Cardiac septum (tissue), 1 donor: ENCODE measurements at regions not wholly inside any gene's neighbourhood (a gene's known extent, or its start where the extent isn't known, plus 50 kb on each side); places are given as distances from the start of the nearest gene placed in this dataset.
"Not testable (repeated sequence)": the region's sequence is repeated elsewhere in the genome, so short reads cannot be mapped to it uniquely, and the experiment has no call there.

ENCODE experiments used
- DNase-seq: peaks from one replicate; pipeline ENCODE4 v3.0.0-alpha.2; 2020; ENCODE audit warnings: low spot score
- intact Hi-C: fragments of 100-400 bp; cut with DNase I; formaldehyde crosslinking; loops from one replicate; pipeline ENCODE4 v1.14.0; 2022
- donor health status: DM: no; HTN: no; CAD: no.

DNA sequence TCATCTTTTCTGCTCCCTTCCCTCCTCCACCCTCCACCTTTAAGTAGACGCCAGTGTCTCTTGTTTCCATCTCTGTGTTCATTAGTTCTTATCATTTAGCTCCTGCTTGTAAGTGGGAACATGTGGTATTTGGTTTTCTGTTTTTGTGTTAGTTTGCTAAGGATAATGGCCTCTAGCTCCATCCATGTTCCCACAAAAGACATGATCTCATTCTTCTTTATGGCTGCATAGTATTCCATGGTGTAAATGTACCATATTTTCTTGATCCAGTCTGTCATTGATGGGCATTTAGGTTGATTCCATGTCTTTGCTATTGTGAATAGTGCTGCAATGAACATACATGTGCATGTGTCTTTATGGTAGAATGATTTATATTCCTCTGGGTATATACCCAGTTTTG is 236.5 kb downstream of the SOCS6 start:
- intact Hi-C loops, DNase-seq: not testable (repeated sequence)

GRCh38 chr18:70523792-70524182 is 234.9 kb downstream of the SOCS6 start:
- DNase-seq, result no peak
- intact Hi-C loops, result no loop called here

DNA sequence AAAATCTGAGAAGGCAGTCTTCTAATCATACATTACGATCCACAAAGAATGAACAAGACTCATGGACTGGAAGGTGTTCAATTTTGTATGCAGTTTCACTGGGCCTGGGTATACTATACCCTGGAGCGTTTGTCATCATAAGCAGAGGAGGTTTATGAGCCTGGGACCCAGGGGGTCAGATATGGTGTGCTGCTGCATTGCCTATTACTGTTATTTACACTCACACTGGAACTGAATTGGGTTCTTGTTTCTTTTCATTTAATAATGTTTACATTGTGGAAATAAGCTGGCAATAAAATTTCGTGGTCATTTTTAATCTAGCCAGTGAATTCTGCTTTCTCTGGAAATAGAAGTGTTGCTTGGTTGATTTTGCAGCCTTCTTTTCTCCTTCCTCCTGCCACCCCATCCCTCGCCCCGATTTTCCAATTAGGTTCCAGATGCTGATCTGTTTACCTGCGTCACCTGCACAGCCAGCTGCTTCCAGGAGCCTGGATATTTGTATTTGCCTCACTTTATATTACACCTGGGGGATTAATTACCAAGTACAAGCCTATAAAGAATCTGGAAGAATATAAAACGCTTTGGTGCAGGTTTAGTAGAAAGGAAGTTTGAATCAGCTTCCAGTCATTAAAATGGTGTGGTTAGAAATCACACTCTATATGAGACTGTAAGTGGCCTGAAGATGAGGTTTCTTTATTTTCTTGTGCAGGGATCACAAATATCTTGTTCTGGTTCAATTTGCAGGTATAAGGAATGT is 234.4 kb downstream of the SOCS6 start:
- intact Hi-C loops, result no loop called here
- no peak for DNase-seq

- intact Hi-C loops, result no loop called here
- DNase-seq, result no peak
These were observed 233.4 kb downstream of the SOCS6 start for GRCh38 chr18:70522183-70522680.

DNA sequence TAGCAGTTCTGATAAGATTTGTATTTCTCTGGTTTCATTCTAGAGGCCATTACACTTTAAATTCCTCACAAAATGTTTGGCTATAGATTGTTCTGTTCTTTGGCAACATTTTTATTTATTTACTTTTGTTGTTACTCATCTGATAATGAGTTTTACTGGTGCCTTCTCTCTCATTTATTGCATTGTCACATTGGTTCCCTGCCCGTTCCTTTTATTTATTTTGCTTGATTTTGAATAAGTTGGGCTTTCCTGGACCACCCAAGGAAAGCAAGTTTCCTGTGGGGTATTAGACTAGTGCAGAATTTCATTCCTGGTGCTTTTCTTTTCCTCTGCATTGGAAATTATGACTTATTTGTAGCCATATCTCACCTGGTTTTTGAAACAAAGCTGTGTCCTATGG is 232.0 kb downstream of the SOCS6 start:
- intact Hi-C loops, result no loop called here

DNA sequence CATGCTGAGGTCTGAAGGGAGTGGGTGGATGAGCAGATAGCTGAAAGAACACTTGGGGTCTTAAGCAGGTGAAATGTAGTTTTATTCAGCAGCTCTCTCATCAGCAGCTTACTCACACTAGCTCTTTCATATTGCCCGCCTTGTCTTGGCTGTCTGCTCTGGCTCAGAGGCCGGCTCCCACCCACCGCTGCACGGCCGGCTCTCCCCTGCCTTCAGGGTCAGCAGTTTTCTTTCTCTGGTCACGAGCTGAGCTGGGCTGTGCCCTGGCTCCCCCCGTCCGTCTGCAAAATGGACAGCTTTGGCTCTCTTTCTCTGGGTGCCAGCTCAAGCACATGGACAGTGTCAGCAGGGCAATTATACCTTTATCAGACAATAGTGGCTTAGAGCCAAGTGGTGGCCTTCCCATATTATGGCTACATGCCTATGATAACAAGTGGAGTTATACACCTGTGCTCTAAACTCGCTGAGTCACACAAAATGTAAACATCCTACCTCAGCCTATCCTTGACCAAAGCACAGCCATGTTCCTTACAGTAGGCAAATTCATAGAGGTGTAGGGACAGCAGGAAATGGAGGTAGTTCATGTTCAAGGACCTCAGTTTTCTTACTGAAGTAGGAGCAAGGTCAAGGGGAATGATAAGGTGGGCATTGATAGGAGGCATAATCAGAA is 224.8 kb downstream of the SOCS6 start:
- intact Hi-C loops, result no loop called here
- DNase-seq, result no peak

More for the DNA sequence above, 232.0 kb downstream of the SOCS6 start:
- DNase-seq, result no peak

GRCh38 chr18:70507970-70508369 is 219.1 kb downstream of the SOCS6 start:
- DNase-seq, result no peak
- intact Hi-C loops, result no loop called here

GRCh38 chr18:70506511-70506910 is 217.7 kb downstream of the SOCS6 start:
- no peak for DNase-seq
- intact Hi-C loops, result no loop called here

DNA sequence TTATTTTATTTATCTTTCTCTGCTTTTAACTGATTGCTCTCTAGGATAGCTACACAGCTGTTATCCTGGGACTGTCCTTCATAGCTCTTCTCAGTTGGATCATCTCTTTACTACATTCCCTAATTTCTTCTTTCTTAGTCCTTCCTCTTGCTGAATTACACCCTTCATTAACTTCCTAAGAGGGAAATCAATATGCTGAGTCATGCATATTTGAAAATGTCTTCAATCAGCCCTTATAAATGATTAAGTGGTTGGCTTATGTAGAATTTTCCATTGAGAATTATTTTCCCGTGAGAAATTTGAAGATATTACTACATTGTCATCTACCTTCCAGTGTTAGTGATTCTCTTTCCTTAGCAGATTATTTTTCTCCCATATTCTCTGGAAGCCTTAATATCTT is 214.2 kb downstream of the SOCS6 start:
- intact Hi-C loops, result no loop called here
- no peak for DNase-seq

DNA sequence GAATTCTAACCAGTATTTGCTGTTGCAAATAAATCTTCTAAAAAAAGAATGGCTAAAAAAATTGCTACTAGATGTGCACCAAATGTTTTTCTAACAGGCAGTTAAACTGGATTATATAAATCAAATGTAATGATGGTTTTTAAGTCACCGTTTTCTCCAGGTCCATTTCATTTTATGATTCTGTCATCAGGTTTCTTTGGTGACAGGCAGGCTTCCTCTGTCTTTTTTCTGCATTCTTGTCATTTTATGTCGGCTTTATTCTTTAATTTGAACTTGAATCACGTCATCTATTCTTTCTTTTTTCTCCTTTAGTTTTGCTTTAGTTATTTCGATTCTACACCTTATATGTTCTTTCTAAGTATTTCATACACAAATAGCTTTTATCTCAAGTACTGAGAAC is 212.5 kb downstream of the SOCS6 start:
- intact Hi-C loops, result no loop called here
- no peak for DNase-seq

DNA sequence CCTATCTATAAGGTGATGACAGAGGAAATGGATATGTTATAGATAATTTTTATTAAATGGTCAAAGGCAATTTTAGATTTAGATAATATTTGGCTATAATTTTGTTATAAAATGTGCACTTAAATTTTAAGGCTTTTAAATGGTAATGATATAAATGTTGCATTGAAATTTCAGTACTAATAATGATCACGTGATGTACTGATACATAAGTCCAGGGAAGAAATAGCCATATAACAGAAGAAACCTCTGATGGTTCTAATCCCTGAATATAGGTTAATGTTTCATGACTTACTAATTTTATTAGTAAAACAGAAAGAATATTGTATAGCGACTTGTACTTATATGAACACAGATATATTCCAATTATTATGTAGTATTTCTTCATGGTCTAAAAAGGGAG is 211.9 kb downstream of the SOCS6 start:
- intact Hi-C loops, result no loop called here
- DNase-seq, result no peak

- intact Hi-C loops, result no loop called here
These were observed 210.4 kb downstream of the SOCS6 start for GRCh38 chr18:70499218-70499691.

DNA sequence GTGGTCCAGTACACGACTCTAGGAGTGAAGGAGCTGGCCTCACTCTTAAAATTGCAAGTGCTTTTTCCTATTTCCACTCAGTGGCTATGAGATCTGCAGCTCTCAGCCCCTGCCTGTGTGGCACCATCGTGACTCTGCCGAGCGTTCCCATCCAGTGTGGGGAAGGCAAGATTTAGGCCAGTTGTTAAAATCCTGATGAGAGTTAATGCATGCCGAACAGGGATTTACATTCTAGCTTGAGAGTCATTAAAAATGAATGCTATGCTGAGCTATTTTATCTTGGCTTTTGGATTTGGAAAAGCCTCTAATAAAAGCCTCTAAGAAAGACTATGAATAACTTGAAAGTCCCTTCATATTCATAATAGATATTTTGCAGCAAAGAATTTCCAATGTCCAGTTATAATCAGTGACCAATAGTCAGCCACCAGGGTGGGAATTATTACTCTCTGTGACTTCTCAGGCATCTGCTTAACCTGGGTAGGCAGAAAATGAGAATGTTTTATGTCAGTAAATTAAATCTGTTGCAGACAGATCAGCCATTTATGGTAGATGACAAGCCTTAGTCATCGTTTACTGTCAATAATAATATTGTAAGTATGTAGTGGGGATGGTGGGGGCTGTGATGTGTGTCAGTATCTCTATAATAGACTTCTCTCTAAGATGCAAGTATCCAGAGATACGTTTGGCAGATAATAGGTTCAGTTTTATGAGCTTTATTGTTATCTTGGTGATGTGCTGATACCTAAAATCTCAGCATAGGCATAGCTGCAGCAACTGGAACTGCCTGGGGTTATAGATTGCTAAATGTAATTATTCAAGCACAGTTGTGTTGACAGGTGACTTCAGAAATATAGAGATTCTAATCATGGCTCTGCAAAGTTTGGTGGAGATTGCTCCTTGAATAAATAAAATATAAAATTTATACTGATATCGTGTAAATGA is 207.8 kb downstream of the SOCS6 start:
- no peak for DNase-seq

More at GRCh38 chr18:70499218-70499691, 210.4 kb downstream of the SOCS6 start:
- no peak for DNase-seq

GRCh38 chr18:70494524-70494923 is 205.7 kb downstream of the SOCS6 start:
- DNase-seq, result no peak
- intact Hi-C loops, result no loop called here

More for the DNA sequence above, 207.8 kb downstream of the SOCS6 start:
- intact Hi-C loops, result no loop called here

- intact Hi-C loops, result no loop called here
- DNase-seq, result no peak
These were observed 204.6 kb downstream of the SOCS6 start for GRCh38 chr18:70493461-70493860.

DNA sequence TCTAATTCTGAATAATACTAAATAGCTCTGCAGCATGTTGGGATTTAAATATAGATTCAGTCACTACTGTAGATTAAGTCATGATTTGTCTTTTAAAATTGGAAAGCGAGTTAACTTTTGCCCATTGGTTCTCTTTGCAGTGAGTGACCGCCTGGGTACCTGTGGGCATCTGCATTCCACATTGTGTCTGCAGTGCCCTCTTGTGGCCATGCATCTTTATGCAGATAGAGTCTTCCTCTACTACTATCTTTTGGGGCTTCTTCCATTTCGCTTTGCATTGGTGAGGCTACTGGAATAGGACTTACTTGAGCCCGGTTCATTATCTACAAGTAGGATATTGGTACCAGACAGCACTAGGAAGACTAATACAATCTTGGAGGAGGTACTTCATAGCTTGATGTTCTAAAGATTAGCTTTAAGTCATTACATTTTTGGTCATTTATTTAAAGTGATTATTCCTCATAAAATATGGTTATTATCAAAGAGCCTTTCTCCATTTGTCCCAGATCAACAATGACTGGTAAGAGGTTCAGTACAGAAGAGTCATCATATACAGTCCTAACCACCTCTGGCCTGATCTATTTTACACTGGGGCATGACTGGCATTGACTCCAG is 203.0 kb downstream of the SOCS6 start:
- intact Hi-C loops, result no loop called here
- no peak for DNase-seq

GRCh38 chr18:70489986-70490933 is 201.4 kb downstream of the SOCS6 start:
- DNase-seq, result no peak
- intact Hi-C loops, result no loop called here

GRCh38 chr18:70489571-70489970 is 200.7 kb downstream of the SOCS6 start:
- intact Hi-C loops, result no loop called here
- DNase-seq, result no peak
